OCI-LY7 (cell line): ENCODE measurements at regions not wholly inside any gene's neighbourhood (a gene's known extent, or its start where the extent isn't known, plus 50 kb on each side); places are given as distances from the start of the nearest gene placed in this dataset.

ENCODE experiments used
- BruUV-seq: library from RNA; stranded (reverse); fragments of 400-500 nt; replicated peaks from 2 replicates; lab custom pipeline; 2021; lab: Mats Ljungman, UMichigan
- CTCF ChIA-PET: fragments of 300-600 bp; sonication (Branson Sonifier 250); formaldehyde crosslinking; loops from one replicate; lab custom pipeline; 2022; ENCODE audit warnings: antibody characterized with exemption; ENCODE audit not compliant: unreplicated experiment; lab: Charles Lee
- POLR2A ChIA-PET: fragments of 300-600 bp; sonication (Branson Sonifier 250); formaldehyde crosslinking; loops from one replicate; lab custom pipeline; 2022; ENCODE audit warnings: antibody characterized with exemption; lab: Charles Lee
- DNase-seq: peaks from one replicate; pipeline ENCODE4 v3.0.0-alpha.2; 2015; ENCODE audit warnings: low spot score
- H2AFZ ChIP-seq: fragments of 200-600 bp; sonication (generic), shearing (Covaris generic); 2 replicates; pipeline ENCODE4 v1.6.1; 2014; ENCODE audit warnings: mild to moderate bottlenecking, antibody characterized with exemption, low read length, moderate library complexity
- H3K27ac ChIP-seq: fragments of 200-600 bp; sonication (generic); 2 replicates; pipeline ENCODE4 v1.5.1; 2014; ENCODE audit warnings: mixed run types, low read depth, mild to moderate bottlenecking, moderate library complexity, low read length, inconsistent platforms; ENCODE audit not compliant: poor library complexity, severe bottlenecking
- H3K36me3 ChIP-seq: fragments of 200-600 bp; sonication (generic); 2 replicates; pipeline ENCODE4 v1.6.1; 2014; ENCODE audit warnings: mild to moderate bottlenecking, antibody characterized with exemption, low read length, moderate library complexity, mixed read lengths; ENCODE audit not compliant: insufficient read depth
- H3K4me1 ChIP-seq: fragments of 200-600 bp; sonication (generic); 2 replicates; pipeline ENCODE4 v1.5.1; 2014; ENCODE audit warnings: mild to moderate bottlenecking, low read length; ENCODE audit not compliant: insufficient read depth, poor library complexity, severe bottlenecking
- H3K4me2 ChIP-seq: fragments of 200-600 bp; sonication (generic); 2 replicates; pipeline ENCODE4 v1.6.1; 2014; ENCODE audit warnings: mild to moderate bottlenecking, low read length
- H3K4me3 ChIP-seq: fragments of 200-600 bp; sonication (generic); 2 replicates; pipeline ENCODE4 v1.5.1; 2014; ENCODE audit warnings: mild to moderate bottlenecking, low read depth, low read length; ENCODE audit not compliant: poor library complexity, severe bottlenecking
- H3K79me2 ChIP-seq: fragments of 200-600 bp; sonication (generic); 2 replicates; pipeline ENCODE4 v1.6.1; 2016; ENCODE audit warnings: low read depth, mild to moderate bottlenecking, low read length, moderate library complexity, mixed read lengths; ENCODE audit not compliant: insufficient read depth
- H3K9me2 ChIP-seq: fragments of 200-600 bp; sonication (generic); 2 replicates; pipeline ENCODE4 v1.6.1; 2016; ENCODE audit warnings: mild to moderate bottlenecking, low read length, mixed read lengths; ENCODE audit not compliant: insufficient read depth
- H3K9me3 ChIP-seq: fragments of 200-600 bp; sonication (generic); 2 replicates; pipeline ENCODE4 v1.6.1; 2014; ENCODE audit warnings: mild to moderate bottlenecking, mixed run types, low read length, mixed read lengths
- H4K20me1 ChIP-seq: fragments of 200-600 bp; sonication (generic); 2 replicates; pipeline ENCODE4 v1.6.1; 2014; ENCODE audit warnings: mild to moderate bottlenecking, antibody characterized with exemption, low read length, moderate library complexity, mixed read lengths; ENCODE audit not compliant: insufficient read depth
- EZH2phosphoT487 ChIP-seq: fragments of 200-600 bp; sonication (generic); IDR thresholded peaks from 2 replicates; pipeline ENCODE4 v1.6.1; 2018; ENCODE audit warnings: low read depth, borderline replicate concordance, mild to moderate bottlenecking, mixed run types, antibody characterized with exemption, low read length, moderate library complexity, mixed read lengths
- intact Hi-C: fragments of 100-400 bp; cut with micrococcal nuclease; formaldehyde crosslinking; loops from one replicate; pipeline ENCODE4 v1.10.0; 2022; ENCODE audit not compliant: unreplicated experiment
- TF ChIP-seq, protein P1 (sequence below): fragments of 200-600 bp; sonication (generic); conservative IDR thresholded peaks from 2 replicates; pipeline ENCODE4 v1.5.1; 2014; ENCODE audit warnings: mild to moderate bottlenecking, antibody characterized with exemption, low read length, moderate library complexity, mixed read lengths

DNA sequence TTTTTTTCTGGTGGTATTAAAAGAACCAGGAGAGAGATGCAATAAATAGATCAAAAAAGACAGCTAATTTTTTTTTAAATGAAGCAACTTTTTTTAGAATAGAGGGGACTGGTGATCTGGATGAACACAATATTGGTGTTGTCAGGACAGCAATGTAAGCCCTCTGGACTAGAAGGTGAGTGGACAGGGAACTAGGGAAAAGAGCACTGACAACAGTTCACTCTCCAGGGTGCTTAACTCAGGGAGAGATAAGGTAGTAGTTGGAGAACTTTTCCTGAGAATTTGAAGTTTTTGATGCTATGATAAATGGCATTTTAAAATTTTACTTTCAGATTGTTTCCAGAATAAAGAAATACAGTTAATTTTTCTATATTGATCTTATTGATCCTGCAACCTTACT lies 158.3 kb upstream of the STAC start:
- no TSS peak for BruUV-seq
- H3K4me1 ChIP-seq, result no peaks in the 10 kb centered on the region
- H3K9me2 ChIP-seq, result no peaks in the 10 kb centered on the region
- H3K4me2 ChIP-seq, result no peak overlapping the region
- no peaks in the 10 kb centered on the region for H3K79me2 ChIP-seq
- H3K4me3 ChIP-seq, result no peak overlapping the region
- intact Hi-C loops, result no loop called here
- H2AFZ ChIP-seq, result no peak overlapping the region
- no peak for DNase-seq
- H3K36me3 ChIP-seq, result no peaks in the 10 kb centered on the region
- H3K9me3 ChIP-seq, result no peaks in the 10 kb centered on the region
- ChIA-PET POLR2A (no interaction called here), CTCF (no interaction called here)
- H3K27ac ChIP-seq, result no peak overlapping the region
- TF ChIP-seq, protein P1, sequence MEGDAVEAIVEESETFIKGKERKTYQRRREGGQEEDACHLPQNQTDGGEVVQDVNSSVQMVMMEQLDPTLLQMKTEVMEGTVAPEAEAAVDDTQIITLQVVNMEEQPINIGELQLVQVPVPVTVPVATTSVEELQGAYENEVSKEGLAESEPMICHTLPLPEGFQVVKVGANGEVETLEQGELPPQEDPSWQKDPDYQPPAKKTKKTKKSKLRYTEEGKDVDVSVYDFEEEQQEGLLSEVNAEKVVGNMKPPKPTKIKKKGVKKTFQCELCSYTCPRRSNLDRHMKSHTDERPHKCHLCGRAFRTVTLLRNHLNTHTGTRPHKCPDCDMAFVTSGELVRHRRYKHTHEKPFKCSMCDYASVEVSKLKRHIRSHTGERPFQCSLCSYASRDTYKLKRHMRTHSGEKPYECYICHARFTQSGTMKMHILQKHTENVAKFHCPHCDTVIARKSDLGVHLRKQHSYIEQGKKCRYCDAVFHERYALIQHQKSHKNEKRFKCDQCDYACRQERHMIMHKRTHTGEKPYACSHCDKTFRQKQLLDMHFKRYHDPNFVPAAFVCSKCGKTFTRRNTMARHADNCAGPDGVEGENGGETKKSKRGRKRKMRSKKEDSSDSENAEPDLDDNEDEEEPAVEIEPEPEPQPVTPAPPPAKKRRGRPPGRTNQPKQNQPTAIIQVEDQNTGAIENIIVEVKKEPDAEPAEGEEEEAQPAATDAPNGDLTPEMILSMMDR, result no peak
- TF ChIP-seq EZH2phosphoT487, result no peak
- H4K20me1 ChIP-seq, result no peaks in the 10 kb centered on the region

DNA sequence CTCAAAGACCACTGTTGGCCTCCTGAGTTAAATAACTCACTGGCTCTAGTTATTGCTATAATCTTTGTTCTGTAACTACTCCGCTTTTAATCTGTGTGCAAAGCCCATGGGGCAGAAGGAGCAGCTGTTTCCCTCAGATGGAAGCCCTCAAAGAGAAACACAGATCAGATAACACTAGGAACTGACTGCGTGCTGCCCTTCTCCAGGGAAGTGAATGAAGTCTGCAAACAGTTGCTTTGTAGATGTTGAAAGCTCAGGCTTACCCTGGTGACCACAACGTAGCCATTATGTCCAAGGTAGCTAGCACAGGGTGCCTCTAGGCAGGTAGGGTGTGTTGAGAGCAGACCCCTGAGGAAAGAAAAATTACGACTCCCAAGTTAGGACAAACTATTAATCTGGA lies 152.3 kb upstream of the STAC start:
- intact Hi-C loops, result no loop called here
- POLR2A ChIA-PET, result no interaction called here
- H3K27ac ChIP-seq, result no peak overlapping the region

DNA sequence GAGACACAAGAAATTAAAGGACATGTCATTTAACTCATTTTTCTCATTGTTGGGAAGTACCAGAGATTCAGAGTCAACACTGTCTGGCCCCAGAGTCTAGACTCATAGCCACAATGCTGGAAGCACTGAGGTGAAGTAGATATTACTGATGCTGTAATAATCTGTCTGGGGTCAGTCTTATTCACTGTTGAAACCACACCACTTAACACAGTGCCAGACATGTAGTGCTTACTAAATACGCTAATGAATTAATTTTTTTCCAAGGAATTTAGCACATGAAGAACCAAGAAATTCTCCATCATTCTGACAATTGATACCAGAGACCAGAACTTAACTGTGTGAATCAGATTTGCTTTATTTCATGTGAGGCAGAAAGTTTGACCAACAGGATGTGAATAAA lies 150.8 kb upstream of the STAC start:
- ChIA-PET CTCF (no interaction called here), POLR2A (no interaction called here)
- intact Hi-C loops, result no loop called here
- TF ChIP-seq EZH2phosphoT487, result no peak
- TF ChIP-seq, protein P1, result no peak
- Histone ChIP-seq H3K36me3 (no peaks in the 10 kb centered on the region), H3K9me2 (no peaks in the 10 kb centered on the region), H3K4me1 (no peaks in the 10 kb centered on the region), H3K79me2 (no peaks in the 10 kb centered on the region), H3K4me2 (no peak overlapping the region), H3K9me3 (no peaks in the 10 kb centered on the region), H3K4me3 (no peak overlapping the region), H3K27ac (no peak overlapping the region), H4K20me1 (no peaks in the 10 kb centered on the region), H2AFZ (no peak overlapping the region)
- no TSS peak for BruUV-seq
- DNase-seq, result no peak

More for the DNA sequence above, 152.3 kb upstream of the STAC start:
- Histone ChIP-seq H3K4me3 (no peak overlapping the region), H4K20me1 (no peaks in the 10 kb centered on the region), H3K4me1 (no peaks in the 10 kb centered on the region), H2AFZ (no peak overlapping the region), H3K36me3 (no peaks in the 10 kb centered on the region), H3K4me2 (no peak overlapping the region), H3K9me2 (no peaks in the 10 kb centered on the region), H3K79me2 (no peaks in the 10 kb centered on the region), H3K9me3 (no peaks in the 10 kb centered on the region)
- no peak for TF ChIP-seq EZH2phosphoT487
- TF ChIP-seq, protein P1, result no peak
- no TSS peak for BruUV-seq
- CTCF ChIA-PET, result no interaction called here
- no peak for DNase-seq
